AG04450 (cell line): ENCODE measurements at regions not wholly inside any gene's neighbourhood (a gene's known extent, or its start where the extent isn't known, plus 50 kb on each side); places are given as distances from the start of the nearest gene placed in this dataset.

ENCODE experiments used
- CTCF ChIA-PET: fragments of 300-600, 350-600 bp; formaldehyde crosslinking; extraction: SDS; loops from one replicate; lab custom pipeline; 2022; ENCODE audit warnings: antibody characterized with exemption, inconsistent platforms; lab: Charles Lee
- POLR2A ChIA-PET: fragments of 350-600 bp; formaldehyde crosslinking; extraction: SDS; loops from one replicate; lab custom pipeline; 2021; ENCODE audit warnings: antibody characterized with exemption, inconsistent platforms; lab: Yijun Ruan, JAX
- DNase-seq: peaks from one replicate; pipeline ENCODE4 v3.0.0-alpha.2; 2011; ENCODE audit warnings: low read depth, low spot score
- H3K27ac ChIP-seq: one replicate; pipeline ENCODE4 v1.5.1; 2012; ENCODE audit warnings: low read depth, low read length, control low read depth
- H3K27me3 ChIP-seq: one replicate; pipeline ENCODE4 v1.6.0; 2012; ENCODE audit warnings: low read length; ENCODE audit not compliant: control insufficient read depth, insufficient read depth
- H3K4me3 ChIP-seq: 2 replicates; pipeline ENCODE4 v1.5.1; 2011; ENCODE audit warnings: mild to moderate bottlenecking, low read depth, low read length, control low read depth
- H3K9me3 ChIP-seq: 2 replicates; pipeline ENCODE4 v1.5.1; 2012; ENCODE audit warnings: low read length; ENCODE audit not compliant: control insufficient read depth, insufficient read depth
- TF ChIP-seq, protein P1 (sequence below): IDR thresholded peaks from 2 replicates; pipeline ENCODE4 v1.5.1; 2011; ENCODE audit warnings: low read depth, low read length, control low read depth, inconsistent platforms

DNA sequence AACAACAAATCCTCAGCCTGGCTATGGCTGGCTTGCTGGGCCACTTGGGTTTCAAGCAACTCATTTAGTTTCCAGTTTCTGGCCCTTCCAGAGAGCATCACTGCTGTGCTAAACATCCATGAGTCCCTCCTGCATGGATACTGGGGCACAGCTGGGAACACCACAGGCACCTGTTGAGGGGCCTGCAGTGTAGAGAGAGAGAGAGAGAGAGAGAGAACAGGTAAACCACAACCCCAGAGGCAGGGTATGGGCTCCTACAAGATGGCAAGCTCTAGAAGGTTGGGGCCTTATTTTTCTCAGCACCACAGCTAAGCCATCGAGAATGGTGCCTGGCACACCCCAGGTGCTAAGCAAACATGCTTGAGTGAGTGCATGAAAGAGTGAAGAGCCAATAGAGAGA lies 120.3 kb downstream of the RBFOX3 start:
- DNase-seq: no peak
- ChIA-PET POLR2A (no interaction called here), CTCF (no interaction called here)
- H3K9me3 ChIP-seq: peaks cover 5% of the 10 kb centered on the region
- no peak overlapping the region for H3K27ac ChIP-seq
- TF ChIP-seq, protein P1, sequence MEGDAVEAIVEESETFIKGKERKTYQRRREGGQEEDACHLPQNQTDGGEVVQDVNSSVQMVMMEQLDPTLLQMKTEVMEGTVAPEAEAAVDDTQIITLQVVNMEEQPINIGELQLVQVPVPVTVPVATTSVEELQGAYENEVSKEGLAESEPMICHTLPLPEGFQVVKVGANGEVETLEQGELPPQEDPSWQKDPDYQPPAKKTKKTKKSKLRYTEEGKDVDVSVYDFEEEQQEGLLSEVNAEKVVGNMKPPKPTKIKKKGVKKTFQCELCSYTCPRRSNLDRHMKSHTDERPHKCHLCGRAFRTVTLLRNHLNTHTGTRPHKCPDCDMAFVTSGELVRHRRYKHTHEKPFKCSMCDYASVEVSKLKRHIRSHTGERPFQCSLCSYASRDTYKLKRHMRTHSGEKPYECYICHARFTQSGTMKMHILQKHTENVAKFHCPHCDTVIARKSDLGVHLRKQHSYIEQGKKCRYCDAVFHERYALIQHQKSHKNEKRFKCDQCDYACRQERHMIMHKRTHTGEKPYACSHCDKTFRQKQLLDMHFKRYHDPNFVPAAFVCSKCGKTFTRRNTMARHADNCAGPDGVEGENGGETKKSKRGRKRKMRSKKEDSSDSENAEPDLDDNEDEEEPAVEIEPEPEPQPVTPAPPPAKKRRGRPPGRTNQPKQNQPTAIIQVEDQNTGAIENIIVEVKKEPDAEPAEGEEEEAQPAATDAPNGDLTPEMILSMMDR: no peak
- peaks cover 3% of the 10 kb centered on the region for H3K27me3 ChIP-seq
- no peak overlapping the region for H3K4me3 ChIP-seq

DNA sequence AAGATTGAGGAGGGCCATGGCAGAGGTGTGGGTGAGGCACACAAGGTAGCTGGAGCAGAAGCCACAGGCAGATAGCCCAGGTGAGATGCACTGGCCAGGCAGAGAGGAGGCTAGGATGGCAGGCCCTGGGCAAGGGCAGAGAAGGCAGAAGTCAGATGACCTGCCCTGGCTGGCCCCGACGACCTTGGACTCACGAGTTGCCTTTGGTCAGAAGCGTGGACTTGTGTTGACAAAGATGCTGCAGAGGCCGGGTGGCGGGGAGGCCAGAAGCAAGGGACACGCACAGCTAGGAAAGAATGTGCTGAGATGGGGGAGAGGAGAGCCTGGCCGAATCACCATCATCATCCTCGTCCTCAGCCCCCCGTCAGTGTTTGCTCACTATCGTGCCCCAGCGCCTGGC lies 123.7 kb downstream of the RBFOX3 start:
- H3K9me3 ChIP-seq: no peaks in the 10 kb centered on the region; the same call in 1 of the 2 replicates
- CTCF ChIA-PET: no interaction called here
- TF ChIP-seq, protein P1: no peak
- POLR2A ChIA-PET: no interaction called here
- H3K4me3 ChIP-seq: no peak overlapping the region
- DNase-seq: no peak
- H3K27me3 ChIP-seq: peaks cover 3% of the 10 kb centered on the region
- no peak overlapping the region for H3K27ac ChIP-seq

DNA sequence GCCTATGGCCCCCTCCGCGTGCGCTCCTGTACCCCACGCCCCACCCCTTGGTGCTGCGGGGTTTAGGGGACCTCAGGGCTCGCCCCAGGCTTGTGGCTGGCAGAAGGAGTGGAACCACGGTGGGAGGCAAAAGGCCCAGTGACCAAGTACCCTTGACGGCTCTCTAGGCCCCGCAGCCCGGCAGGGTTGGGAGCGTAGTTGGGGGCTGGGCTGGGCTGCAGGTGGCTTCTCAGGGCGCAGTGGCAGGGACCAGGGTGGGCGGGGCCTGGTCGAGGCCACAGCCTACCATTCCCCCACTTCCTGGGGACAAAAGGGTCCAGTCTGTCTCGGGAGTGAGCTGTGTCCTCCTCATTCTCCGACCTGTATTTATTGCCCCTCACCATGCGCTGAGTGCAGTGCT lies 124.9 kb downstream of the RBFOX3 start:
- CTCF ChIA-PET: no interaction called here
- H3K27me3 ChIP-seq: peaks cover 3% of the 10 kb centered on the region
- POLR2A ChIA-PET: no interaction called here
- no peaks in the 10 kb centered on the region; the same call in 1 of the 2 replicates for H3K9me3 ChIP-seq
- H3K27ac ChIP-seq: no peak overlapping the region
- H3K4me3 ChIP-seq: no peak overlapping the region
- no peak for DNase-seq
- TF ChIP-seq, protein P1: no peak

DNA sequence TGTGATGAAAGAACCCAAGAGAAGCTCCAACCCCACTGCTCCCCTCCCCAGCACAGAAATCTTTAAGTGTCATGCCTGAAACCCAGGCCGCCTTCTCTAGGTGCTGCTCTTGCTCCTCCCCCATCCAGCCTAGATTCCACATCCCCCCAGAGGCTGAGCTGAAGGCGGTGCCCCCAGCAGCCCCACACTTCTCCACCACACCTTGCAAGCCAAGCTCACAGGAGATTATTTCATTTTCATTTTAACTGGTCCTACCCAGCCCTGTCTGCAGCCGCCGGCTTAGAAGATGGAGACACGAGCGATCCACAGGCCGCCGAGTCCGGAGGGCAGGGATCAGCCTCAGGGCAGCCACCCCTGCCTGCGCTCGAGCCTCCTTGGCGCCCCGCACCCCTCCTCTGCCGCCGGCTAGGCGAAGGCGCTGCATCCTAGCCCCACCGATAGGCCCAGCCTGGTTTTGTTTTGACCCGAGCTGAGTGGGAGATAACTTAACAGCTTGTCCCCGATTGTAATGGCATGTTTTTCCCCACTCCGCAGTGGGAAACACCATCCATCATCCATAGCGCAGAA lies 125.3 kb downstream of the RBFOX3 start:
- H3K9me3 ChIP-seq: no peaks in the 10 kb centered on the region; the same call in 1 of the 2 replicates
- no peak overlapping the region for H3K27ac ChIP-seq
- ChIA-PET POLR2A (no interaction called here), CTCF (no interaction called here)
- peaks cover 3% of the 10 kb centered on the region for H3K27me3 ChIP-seq
- no peak for DNase-seq
- no peak overlapping the region for H3K4me3 ChIP-seq
- TF ChIP-seq, protein P1: no peak

DNA sequence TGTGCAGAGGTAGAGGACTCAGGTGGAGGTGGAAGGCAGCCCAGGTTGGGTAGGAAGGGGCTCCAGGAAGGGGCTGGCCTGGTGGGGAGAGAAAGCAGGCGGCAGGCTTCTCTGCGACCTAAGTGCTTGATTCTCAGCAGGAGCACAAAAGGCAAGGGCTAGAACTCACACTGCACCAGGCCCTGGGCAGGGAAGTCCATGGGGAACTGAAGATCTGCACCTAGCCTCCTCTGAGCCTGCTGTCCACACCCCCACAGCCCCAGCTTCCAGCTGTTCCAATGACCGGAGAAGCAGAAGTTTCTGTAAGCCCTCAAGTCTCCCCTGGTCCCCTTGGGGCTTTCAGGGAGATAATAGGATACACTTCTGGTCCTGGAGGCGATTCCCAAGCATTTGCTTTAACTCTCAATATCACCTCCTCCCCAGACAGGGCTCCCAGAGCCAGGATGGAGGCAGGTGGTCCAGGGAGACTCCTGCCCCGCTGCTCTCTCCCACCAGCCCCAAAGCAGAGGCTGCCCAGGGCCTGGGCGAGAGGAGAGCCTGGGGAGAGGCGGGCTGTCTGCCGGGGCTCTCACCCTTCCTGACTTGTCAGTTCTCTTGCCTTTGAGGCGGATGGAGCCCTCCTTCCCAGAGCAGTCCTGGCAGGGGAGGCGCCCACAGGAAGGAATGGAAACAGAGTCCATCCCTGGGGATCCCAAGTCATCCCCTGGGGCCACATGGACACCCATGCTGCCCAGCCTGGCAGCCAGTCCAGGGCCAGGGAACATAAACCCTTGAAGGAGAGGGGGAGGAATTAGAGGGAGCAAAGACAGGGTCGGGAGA lies 126.0 kb downstream of the RBFOX3 start:
- DNase-seq: no peak
- ChIA-PET POLR2A (no interaction called here), CTCF (no interaction called here)
- TF ChIP-seq, protein P1: no peak
- H3K4me3 ChIP-seq: no peak overlapping the region
- H3K9me3 ChIP-seq: no peaks in the 10 kb centered on the region; the same call in 1 of the 2 replicates
- peaks cover 3% of the 10 kb centered on the region for H3K27me3 ChIP-seq
- H3K27ac ChIP-seq: no peak overlapping the region
